COLO829 (cell line): ENCODE measurements at regions not wholly inside any gene's neighbourhood (a gene's known extent, or its start where the extent isn't known, plus 50 kb on each side); places are given as distances from the start of the nearest gene placed in this dataset.
"Not testable (repeated sequence)": the region's sequence is repeated elsewhere in the genome, so short reads cannot be mapped to it uniquely, and the experiment has no call there.

Experiments used
- DNase-seq: peaks from one replicate; pipeline ENCODE4 v3.0.0; 2012; ENCODE audit warnings: low spot score

DNA sequence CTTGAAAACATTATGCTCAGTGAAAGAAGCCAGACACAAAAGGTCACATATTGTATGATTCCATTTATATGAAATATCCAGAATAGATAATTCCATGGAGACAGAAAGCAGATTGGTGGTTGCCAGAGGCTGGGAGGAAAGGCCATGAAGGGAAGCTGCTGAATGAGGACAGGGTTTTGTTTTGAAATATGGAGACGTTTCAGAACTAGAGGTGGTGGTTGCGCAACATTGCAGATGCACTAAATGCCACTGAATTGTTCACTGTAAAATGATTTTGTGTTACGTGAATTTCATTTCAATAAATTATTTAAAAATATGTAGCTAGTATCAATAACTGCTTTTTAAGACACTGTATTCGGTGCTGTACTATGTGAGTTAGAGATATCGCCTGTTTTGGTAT is 101.7 kb upstream of the ZNF236 start:
- DNase-seq = no peak

DNA sequence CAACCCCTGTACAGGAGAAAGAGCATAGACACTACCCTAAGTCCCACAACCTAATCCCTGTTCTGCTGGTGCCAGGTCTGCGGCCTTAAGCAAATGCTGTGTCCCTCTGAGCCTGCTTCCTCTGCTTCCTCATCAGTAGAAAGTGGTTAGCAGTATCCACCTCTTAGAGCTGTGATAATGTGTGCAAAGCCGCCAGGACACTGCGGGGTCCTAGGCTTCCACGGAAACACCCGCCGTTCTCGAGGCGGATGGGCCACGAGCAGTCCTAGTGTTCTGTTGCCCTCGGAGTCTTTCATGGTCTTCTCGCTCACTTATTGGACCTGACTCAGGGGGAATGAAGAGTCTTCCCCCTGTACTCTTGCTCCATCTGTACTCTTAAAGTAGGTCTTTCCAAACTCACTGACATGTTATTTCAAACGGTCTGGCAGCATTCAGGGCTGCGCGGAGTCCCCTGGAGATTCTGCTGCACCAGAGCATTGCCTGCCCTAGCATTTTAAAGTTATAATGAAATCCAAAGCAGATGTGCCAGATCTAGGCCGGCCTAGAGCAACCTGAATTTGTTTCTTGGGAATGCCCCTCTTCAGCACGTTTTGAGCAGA is 107.2 kb upstream of the ZNF236 start:
- DNase-seq = no peak

DNA sequence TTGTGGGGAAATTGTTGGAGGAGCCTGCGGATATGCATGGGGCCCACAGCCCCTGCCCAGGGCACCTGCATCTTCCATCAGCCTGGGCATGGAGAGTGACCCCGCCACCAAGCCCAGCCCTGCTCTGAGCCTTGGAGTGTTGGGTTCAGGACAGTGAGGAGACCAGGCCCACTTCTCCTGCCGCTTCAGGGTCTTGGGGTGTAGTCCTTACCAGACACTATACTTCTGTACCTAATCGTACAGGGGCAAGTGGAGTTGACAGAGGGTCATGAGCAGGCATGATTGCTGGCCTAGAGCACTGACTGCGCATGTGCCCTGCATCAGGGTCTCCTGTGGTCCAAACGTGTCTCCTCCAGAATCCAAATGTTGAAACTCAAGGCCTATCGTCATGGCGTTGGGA is 108.9 kb upstream of the ZNF236 start:
- DNase-seq = no peak

DNA sequence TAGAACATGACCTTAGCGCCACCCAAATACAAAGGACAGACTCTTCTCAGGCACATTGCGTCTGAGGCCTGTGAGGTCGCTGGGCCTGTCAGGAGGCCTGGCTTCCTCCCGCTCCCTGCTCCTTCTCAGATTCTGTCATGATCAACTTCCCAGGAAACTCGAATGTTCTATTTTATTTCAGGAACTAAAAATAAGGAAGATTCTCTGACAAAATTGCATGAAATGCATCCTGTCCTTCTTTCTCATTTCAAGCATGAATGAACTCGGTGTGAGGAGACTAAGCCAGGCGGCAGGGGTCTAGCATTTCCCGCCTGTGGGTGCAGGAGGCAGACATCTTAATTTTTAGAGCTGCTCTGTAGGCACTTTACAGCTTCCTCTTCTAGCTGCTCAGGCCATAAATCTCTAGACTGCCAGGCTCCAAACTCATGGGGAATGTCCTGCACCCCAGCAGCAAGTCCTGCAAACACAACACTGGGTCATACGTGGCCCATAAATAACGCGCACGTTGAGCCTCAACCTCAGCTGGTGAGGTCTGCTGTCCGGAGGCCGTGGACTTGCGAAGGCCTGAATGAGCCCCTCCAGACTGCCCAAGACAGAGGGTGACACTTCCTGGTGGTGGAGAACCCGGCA is 109.7 kb upstream of the ZNF236 start:
- no peak for DNase-seq

DNA sequence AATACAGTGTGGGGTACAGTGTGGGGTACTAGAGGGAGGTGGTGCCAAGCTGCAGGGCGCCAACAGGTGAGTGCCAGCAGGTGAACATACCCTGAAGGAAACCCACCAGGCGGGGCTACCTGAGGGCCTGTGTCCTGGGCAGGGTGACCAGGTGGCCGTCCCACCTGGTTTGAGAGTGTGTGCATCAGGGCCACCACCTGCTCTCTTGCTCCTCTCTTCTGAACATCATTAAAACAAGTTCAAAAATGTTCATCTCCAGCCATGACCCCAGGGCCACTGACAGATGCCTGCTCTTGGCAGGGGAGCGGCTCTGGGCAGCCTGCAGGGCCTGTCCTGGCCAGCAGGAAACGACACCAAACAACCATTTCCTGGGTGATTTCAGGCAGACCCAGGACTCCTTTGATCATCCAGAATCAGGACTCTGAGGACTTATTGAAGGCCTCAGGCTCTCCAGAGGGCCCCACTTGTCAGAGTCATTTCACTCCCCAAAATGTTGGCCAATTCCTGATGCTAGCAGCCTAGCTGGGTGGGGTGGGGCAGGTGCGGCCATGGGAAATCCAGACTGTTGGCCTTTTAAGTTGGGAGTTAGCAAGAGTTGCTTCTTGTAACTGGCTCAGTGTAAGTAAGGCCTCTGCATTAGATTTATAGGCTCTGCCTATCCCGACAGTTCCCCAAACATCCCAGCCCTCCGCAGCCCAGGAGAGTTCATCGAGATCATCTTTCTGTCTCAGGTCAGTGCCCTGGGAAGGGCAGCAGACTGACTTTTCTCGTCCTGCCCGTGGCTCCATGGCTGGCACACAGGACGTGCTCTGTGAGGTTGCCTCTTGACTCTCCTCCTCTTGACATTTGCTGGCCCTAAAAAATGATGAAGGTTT is 111.5 kb upstream of the ZNF236 start:
- DNase-seq = no peak

DNA sequence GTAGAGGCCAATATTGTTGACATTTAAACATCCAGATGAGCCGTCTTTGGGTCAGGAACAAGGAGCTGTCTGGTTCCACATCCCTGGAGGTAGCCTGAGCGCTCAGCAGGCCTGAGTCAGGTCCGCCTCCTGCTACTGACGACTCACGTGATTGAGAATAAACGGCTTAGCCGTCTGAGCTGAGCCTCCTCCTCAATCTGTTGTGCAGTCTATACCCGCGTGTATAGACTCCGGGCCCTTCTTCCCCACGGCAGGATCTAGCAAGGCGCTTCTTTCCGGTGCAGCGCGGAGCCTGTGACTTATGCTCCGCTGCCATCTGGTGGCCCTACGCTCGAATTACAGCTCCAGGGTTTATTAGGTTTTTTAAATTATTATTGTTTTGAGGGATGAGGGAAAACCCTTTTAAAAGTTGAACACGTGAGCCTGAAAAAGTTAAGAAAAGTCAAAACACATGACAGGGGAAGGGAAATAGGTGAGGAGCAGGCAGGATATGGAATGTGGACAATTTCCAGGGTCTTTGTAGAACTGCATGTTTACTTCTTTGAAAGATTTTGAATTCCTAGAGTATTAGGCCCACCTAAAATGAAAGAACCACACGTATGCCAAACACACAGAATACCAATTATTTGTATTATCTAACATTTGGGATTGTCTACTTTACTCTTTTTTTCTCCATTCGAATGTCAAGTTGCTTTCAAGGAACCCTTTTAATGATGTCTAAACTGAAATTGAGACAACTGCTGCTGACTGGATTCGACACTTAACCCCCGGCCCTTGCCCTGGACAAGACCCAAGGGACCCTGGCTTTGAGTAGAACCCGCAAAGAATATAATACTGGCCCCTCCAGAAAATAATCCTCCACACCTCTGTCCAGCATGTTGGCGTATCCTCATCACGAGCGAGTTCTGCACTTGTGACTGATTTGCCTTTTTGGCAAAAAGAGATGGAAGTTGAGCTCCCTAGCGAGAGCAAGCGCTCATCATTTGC is 112.4 kb upstream of the ZNF236 start:
- peak; percentile 47 for DNase-seq

DNA sequence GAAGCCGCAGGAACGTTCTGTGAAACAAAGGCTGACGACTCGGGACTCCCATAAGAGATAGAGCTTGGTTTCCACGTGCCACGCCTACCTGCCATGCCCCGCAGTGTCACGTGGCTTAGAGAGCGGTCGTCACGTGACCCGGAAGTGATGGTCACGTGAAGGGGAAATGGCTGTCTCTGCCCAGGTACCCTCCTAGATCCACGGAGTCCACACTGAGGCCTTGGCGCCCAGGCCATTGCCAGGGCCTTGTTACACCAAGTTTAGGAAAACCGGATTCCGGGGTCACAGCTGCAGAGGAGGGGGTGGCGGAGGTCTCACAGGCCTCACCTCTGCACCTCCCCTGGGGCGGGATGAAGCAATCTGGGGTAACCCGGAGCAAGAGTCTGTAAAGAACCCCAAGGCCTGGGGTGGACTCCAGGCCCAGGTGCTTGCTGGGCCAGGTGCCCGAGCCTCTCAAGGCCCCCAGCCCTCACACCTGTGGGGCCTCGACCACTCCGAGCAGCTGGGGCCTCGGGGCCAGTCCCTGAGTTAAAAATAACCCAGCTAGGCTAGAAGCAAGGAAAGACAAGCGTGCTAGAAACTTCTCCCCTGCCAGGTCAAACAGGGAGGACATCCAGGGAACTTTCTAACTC is 113.5 kb upstream of the ZNF236 start:
- no peak for DNase-seq

DNA sequence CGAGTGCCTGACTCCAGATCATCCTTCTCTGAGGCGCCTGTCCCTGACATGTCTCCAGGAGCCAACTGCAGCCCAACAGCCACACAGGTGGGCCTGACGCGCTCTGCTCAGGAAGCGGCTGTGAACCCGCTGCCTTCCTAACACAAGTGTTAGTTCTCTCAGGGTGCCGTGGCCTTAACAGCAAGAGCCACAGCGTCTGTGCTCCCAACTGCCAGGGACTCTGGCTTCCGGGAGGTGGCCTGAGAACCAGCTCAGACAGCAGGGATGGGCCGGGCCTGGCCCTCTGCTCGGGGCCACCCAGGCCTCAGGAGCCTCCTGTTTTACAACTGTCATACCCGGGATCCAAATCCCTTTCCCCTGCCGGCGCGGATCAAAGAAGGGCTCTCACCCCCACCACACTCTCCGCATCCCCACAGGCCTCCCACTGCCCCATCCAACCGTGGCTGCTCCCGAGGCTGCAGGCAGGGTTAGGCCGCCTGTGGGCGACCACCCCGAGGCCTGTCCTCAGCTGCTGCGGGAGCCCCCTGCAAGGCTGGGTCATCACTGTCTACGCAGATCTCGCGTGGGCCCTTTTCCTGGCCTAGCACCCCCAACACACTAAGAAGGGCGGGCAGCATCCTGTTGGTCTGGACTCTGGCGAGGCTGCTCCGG is 114.2 kb upstream of the ZNF236 start:
- no peak for DNase-seq

DNA sequence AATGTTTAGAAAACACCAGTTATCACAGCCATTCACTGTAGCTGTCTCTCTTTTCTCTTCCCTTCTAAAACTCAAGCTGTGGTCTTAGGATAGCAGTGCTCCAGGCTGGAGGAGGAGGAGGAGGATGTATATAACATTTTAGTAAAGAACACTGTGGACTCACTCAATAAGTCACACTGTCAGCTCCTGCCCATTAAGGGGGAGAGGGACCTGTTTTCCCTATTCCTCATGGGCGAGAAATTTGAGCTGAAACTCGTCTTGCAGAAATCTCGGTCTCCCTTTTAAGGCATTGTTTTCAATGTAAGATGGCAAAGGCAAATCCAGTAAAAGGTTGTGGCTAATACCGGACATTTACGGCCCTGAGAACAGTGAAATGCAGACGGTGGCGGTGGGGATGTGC is 114.8 kb upstream of the ZNF236 start:
- DNase-seq = no peak

DNA sequence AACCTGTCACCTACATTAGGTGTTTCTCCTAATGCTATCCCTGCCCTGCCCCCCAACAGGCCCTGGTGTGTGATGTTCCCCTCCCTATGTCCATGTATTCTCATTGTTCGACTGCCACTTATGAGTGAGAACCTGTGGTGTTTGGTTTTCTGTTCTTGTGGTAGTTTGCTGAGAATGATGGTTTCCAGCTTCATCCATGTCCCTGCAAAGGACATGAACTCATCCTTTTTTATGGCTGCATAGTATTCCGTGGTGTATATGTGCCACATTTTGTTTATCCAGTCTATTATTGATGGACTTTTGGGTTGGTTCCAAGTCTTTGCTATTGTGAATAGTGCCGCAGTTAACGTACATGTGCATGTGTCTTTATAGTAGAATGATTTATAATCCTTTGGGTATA is 117.8 kb upstream of the ZNF236 start:
- not testable (repeated sequence) for DNase-seq

DNA sequence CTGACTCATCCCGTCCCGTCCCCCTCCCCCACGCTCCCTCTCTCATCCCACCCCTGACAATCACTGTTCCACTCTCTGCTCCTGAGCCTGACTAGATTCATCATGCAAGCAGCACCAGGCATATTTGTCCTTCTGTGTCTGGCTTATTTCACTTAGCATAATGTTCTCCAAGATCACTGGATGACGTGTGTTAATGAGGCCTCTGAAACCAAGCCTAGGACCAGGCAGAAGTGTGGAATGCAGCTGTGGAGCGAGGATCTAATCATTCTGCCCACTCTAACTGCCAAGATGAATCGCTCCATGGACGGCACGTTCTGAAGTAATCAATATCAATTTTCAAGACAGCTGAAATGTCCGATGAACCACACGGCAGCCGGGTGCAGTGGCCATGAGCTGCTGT is 122.4 kb upstream of the ZNF236 start:
- DNase-seq = no peak

DNA sequence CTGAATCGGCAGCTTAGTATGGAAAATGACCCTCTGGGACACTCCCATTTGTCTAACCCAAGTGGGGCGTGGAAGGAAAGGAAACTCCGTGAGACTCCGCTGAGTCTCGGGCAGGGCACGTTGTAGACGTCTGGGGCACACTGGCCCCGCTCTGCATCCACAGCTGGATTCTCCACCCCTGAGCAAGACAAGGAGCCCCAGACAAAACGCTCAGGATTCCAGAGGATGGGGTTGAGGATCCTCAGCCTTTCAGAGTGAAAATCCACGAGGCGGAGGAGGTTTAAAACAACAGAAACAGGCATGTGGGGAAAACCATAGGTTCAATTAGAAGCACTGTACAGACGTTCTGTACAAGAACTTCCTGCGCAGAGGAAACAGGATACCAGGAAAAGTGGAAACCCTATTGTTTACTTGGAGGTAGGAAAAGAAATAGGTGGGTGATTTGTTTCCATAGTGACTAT is 124.9 kb upstream of the ZNF236 start:
- DNase-seq = no peak

DNA sequence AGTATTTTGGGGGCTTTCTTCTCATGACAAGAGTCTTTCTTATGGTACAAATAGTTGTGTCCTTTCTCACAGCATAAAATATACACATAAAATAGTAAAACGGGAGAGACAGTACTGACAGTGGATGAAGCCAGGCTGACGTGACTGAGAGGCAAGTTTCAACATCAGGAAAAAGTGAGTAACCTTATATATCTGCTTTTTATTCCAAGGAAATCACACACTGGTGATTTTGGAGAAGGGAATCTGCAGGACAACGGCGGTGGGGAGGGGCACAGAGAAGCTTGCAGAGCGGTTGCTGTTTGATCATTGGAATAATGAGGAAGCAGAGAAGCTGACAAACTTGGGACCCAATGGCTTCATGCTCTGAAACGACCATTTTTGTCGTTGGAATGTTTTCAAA is 130.6 kb upstream of the ZNF236 start:
- no peak for DNase-seq

DNA sequence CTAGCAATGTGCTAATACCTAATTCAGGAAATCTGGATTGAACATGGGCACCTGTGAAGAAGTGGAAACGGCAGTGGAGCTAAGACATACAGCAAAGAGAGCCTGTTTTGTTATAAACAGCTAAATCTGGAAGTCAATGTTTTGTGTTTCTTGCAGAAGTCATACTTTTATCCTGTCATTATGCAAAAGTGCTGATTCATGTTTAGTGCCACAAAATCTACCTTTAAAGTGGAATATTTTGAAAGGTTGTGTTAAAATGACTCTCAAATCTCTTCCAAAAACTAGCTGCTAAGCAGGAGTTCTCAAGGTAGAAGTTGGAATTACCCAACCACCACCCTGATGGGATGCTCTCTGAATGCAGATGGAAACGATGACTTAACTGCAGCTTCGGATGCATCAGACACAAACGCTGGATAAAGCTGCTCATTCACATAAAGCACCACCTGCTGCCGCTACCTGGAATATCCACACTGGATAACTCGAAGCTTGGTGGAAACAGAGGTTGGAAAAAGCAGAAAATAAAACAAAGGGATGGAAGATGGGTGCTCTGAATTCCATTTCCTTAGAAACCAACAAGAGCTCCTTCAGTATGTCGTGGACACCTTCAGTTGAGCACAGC is 132.6 kb upstream of the ZNF236 start:
- DNase-seq = no peak

DNA sequence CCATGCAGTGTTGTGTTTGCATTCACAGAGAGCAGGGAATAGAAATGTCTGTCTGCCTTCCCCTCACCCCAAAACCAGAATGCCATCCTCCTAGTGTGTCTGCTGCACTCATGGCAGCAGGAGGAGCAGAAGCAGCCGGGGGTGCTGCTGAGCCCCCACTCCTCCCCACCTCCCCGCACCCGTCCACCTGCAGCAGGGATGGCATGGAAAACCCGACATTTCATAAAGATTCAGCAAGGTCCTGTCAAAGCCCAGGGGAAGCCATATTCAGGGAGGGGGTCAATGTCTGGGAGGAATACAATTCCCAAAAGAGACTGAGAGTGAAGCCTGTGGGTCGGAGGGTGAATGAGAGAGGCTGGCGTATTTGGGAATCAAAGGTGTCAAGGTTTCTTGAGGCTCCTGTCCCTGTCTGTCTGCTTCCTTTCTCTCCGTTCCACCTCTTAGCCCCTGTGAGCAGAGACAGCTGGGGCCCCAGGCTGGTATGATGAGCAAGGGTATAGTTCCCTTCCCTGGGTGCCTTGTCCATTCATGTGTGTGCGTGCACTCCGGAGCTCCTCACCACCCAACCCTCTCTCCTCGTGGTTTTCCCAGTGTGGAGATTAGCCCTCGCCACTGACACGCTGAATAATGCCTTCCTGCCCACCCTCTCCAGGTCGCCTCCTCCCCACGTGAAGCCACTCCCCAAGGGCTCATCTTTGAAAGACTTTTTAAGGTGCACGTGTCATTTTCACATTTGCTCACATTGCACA is 133.5 kb upstream of the ZNF236 start:
- no peak for DNase-seq

DNA sequence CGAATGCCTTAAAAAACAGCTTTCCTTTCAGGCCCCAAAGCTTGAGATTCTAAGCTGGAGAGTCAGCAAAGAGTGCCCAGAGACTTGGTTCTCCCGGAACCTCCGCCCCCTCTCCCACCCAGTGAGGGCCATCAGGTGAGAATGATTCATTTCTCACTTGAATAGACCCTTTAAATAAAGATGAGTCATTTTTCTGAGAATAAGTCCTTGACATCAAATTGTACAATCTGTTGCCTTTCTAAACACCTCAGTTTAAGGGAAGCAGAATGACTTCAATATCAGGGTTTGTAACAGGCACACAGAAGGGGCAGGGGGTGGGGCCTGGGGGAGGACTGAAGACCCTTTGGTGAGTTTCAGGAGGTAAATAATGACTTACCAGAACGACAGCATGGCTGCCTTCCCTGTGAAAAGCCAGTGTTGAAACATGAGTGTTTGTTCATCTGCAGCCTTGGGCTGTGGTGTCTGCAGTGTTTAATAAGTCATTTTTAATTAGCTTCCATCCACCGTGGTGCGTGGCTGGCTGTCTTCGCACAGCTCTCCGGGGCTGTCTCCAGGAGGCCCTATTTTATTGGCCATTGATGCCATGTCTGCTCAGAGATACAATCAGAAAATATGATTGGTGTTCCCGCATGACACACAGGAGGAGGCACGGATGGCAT is 134.9 kb upstream of the ZNF236 start:
- peak; percentile 85 for DNase-seq

DNA sequence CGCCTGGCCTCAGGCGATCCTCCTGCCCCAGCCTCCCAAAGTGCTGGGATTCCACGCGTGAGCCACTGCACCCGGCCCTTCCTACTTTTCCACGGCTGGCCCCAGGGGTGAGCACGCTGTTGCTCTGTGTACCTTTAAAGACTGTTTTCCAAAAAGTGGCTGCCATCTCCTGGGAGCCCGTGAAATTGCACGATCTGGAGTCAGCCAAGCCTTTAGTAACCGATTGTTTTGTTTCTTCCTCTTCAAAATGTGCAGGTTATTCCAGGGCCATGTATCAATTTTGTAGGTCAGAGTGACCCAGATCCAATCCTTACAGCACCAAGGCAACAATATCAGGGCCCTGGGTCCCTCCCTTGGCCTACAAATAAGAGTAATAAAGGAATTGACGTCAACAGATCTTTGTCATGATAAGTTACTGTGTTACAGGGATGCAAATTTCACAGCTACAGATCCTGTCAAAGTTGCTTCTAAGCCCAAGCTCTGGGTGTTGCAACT is 135.6 kb upstream of the ZNF236 start:
- peak; percentile 45 for DNase-seq

DNA sequence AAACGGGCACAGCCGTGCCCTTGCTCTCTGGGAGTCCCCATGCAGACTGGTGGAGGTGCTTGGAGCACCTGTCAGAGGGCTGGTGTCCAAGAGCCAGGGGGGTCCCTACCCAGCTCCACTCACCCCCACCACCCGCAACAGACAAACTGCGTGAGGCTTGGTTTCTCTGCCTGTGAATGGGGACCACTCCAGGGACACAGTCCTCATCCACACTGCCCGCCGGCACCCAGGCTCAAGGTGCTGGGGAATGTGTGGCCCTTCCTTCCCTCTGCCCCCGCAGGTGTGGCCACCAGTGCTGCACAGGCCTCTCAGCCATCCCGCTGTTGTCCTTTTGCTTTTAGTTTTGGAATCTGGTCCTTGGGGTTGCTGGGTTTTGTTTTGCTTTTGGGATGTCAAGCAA is 136.5 kb upstream of the ZNF236 start:
- DNase-seq = no peak

DNA sequence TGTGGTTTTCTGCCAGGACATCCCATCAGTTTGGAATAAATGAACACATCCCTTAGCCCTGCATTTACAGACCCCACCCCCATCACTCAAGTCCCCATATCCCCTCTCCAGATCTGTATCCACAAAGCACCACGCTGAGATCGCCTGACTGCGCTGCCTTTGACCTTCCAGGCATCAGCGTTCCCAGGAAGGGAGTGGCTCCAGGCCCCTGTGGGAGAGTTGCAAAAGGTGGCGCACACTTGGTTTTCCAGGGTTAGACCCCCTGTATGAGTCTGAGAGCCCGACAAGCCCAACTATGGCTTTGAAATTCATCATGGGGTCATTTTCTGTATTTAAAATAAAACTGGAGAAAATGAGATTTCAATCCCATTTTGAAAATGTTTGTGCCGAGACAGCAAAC is 137.0 kb upstream of the ZNF236 start:
- no peak for DNase-seq
